ENCODE measurements at regions not wholly inside any gene's neighbourhood (a gene's known extent, or its start where the extent isn't known, plus 50 kb on each side); places are given as distances from the start of the nearest gene placed in this dataset.
"Not testable (repeated sequence)": the region's sequence is repeated elsewhere in the genome, so short reads cannot be mapped to it uniquely, and the experiment has no call there.

GRCh38 chr11:38700111-38700510, 2102.1 kb upstream of the RAG2 start:
- no peak for DNase-seq

GRCh38 chr11:38693306-38693705, 2095.3 kb upstream of the RAG2 start:
- DNase-seq: no peak

- not testable (repeated sequence) for DNase-seq
Observed at GRCh38 chr11:38690211-38690610, 2092.2 kb upstream of the RAG2 start.

- DNase-seq: no peak
Observed at GRCh38 chr11:38687008-38687407, 2089.0 kb upstream of the RAG2 start.

- DNase-seq: no peak
Observed at GRCh38 chr11:38683484-38683883, 2085.4 kb upstream of the RAG2 start.

- no peak for DNase-seq
Observed at GRCh38 chr11:38680746-38681145, 2082.7 kb upstream of the RAG2 start.

GRCh38 chr11:38680166-38680565, 2082.1 kb upstream of the RAG2 start:
- no peak for DNase-seq

GRCh38 chr11:38672445-38672844, 2074.4 kb upstream of the RAG2 start:
- DNase-seq: no peak

- no peak for DNase-seq
Observed at GRCh38 chr11:38667359-38667758, 2069.3 kb upstream of the RAG2 start.

GRCh38 chr11:38648604-38649003, 2050.6 kb upstream of the RAG2 start:
- DNase-seq: no peak

- no peak for DNase-seq
Observed at GRCh38 chr11:38646382-38646781, 2048.3 kb upstream of the RAG2 start.

GRCh38 chr11:38640854-38641253, 2042.8 kb upstream of the RAG2 start:
- DNase-seq: no peak

- DNase-seq: no peak
Observed at GRCh38 chr11:38612701-38613100, 2014.7 kb upstream of the RAG2 start.

GRCh38 chr11:38601371-38601770, 2003.3 kb upstream of the RAG2 start:
- DNase-seq: not testable (repeated sequence)

GRCh38 chr11:38598418-38598817, 2000.4 kb upstream of the RAG2 start:
- DNase-seq: no peak

GRCh38 chr11:38595359-38596016, 1997.5 kb upstream of the RAG2 start:
- DNase-seq: not testable (repeated sequence)

GRCh38 chr11:38594895-38595294, 1996.9 kb upstream of the RAG2 start:
- no peak for DNase-seq

GRCh38 chr11:38593649-38594048, 1995.6 kb upstream of the RAG2 start:
- no peak for DNase-seq

GRCh38 chr11:38582756-38583155, 1984.7 kb upstream of the RAG2 start:
- DNase-seq: no peak

- no peak for DNase-seq
Observed at GRCh38 chr11:38582151-38582550, 1984.1 kb upstream of the RAG2 start.

GRCh38 chr11:38577769-38578168, 1979.7 kb upstream of the RAG2 start:
- DNase-seq: no peak

GRCh38 chr11:38562562-38562961, 1964.5 kb upstream of the RAG2 start:
- DNase-seq: no peak

- no peak for DNase-seq
Observed at GRCh38 chr11:38553148-38553547, 1955.1 kb upstream of the RAG2 start.

- no peak for DNase-seq
Observed at GRCh38 chr11:38547462-38547861, 1949.4 kb upstream of the RAG2 start.

GRCh38 chr11:38543986-38544385, 1946.0 kb upstream of the RAG2 start:
- DNase-seq: no peak

Data from NCI-H1694 (cell line).